Fibroblast of lung (primary cell): ENCODE measurements at regions not wholly inside any gene's neighbourhood (a gene's known extent, or its start where the extent isn't known, plus 50 kb on each side); places are given as distances from the start of the nearest gene placed in this dataset.

Experiments used
- DNase-seq, 2 donors: peaks; one replicate each; pipeline versions ENCODE4 v3.0.0 to v3.0.0-alpha.2; 2010; ENCODE audit warnings: low read depth in 2 of 2
- H2AFZ ChIP-seq: 2 replicates; pipeline ENCODE4 v1.5.1; 2012; ENCODE audit warnings: low read length, control low read depth, inconsistent platforms
- H3K27ac ChIP-seq: 2 replicates; pipeline ENCODE4 v1.5.1; 2011; ENCODE audit warnings: low read length, control low read depth; ENCODE audit not compliant: insufficient read depth
- H3K27me3 ChIP-seq: 2 replicates; pipeline ENCODE4 v1.5.1; 2011; ENCODE audit warnings: mild to moderate bottlenecking, low read length; ENCODE audit not compliant: control insufficient read depth, insufficient read depth
- H3K36me3 ChIP-seq: 2 replicates; pipeline ENCODE4 v1.5.1; 2011; ENCODE audit warnings: low read length; ENCODE audit not compliant: control insufficient read depth, insufficient read depth
- H3K4me1 ChIP-seq: 2 replicates; pipeline ENCODE4 v1.5.1; 2011; ENCODE audit warnings: low read length; ENCODE audit not compliant: control insufficient read depth, insufficient read depth; ENCODE audit errors: extremely low read depth
- H3K4me2 ChIP-seq: 2 replicates; pipeline ENCODE4 v1.5.1; 2011; ENCODE audit warnings: low read length, control low read depth; ENCODE audit not compliant: insufficient read depth; ENCODE audit errors: extremely low read depth
- H3K4me3 ChIP-seq, 4 experiments: fragments of 200-600 bp in 1 of 4; sonication (generic) in 1 of 4; replicated peaks in 1 of 4; 2 replicates each; pipeline ENCODE4 v1.5.1; 2011 to 2016; ENCODE audit warnings: low read length in 4 of 4, low read depth in 3 of 4, mild to moderate bottlenecking in 3 of 4, control low read depth in 2 of 4, inconsistent platforms in 1 of 4, mixed read lengths in 1 of 4; ENCODE audit not compliant: insufficient read depth in 1 of 4; ENCODE audit errors: control extremely low read depth in 1 of 4
- H3K79me2 ChIP-seq: 2 replicates; pipeline ENCODE4 v1.5.1; 2012; ENCODE audit warnings: mild to moderate bottlenecking, low read length, inconsistent platforms; ENCODE audit not compliant: control insufficient read depth, insufficient read depth
- H3K9ac ChIP-seq: 2 replicates; pipeline ENCODE4 v1.5.1; 2011; ENCODE audit warnings: mild to moderate bottlenecking, low read length, control low read depth; ENCODE audit not compliant: insufficient read depth
- H3K9me3 ChIP-seq: 2 replicates; pipeline ENCODE4 v1.5.1; 2012; ENCODE audit warnings: low read depth, low read length; ENCODE audit not compliant: control insufficient read depth, insufficient read depth
- H4K20me1 ChIP-seq: 2 replicates; pipeline ENCODE4 v1.5.1; 2011; ENCODE audit warnings: low read length; ENCODE audit not compliant: control insufficient read depth, insufficient read depth; ENCODE audit errors: extremely low read depth
- CTCF ChIP-seq, 2 donors: IDR thresholded peaks in 1 of 2; conservative IDR thresholded peaks in 1 of 2; 1 replicate in 1 of 2; 2 replicates in 1 of 2; pipeline ENCODE4 v1.5.1; 2011 to 2012; ENCODE audit warnings: low read length in 2 of 2, control low read depth in 1 of 2, inconsistent platforms in 1 of 2, low read depth in 1 of 2, mild to moderate bottlenecking in 1 of 2
- EZH2 ChIP-seq: IDR thresholded peaks from 2 replicates; pipeline ENCODE4 v1.5.1; 2012; ENCODE audit warnings: low read length, control low read depth, mild to moderate bottlenecking; ENCODE audit errors: missing control alignments

DNA sequence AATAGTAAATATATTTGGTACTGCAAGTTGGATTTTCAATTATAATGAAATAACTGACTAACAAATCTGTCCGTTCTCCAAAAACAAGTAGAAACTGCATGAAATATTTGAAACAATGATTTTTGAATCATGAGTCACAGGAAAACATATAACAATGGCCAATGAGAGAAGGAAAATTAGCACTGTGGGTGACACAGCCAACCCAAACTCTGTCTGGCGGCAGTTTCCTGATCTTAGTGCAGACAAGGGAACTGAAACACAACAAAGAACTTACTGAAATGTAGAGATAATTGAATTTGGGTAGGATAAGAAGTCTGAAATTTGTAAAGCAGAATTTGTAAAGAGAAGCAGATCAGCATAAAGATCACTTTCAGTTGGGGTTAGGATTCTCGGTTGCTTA, 2743.3 kb upstream of the PCDH20 start:
- Histone ChIP-seq H3K4me1 (no peaks in the 10 kb centered on the region), H3K4me2 (no peak overlapping the region), H3K27me3 (no peaks in the 10 kb centered on the region), H4K20me1 (no peaks in the 10 kb centered on the region), H3K4me3 (no peak overlapping the region), H3K9ac (no peak overlapping the region), H3K79me2 (no peaks in the 10 kb centered on the region), H3K27ac (no peak overlapping the region), H3K9me3 (no peaks in the 10 kb centered on the region), H2AFZ (no peak overlapping the region), H3K36me3 (no peaks in the 10 kb centered on the region)
- DNase-seq: peak; percentile 34 to 79
- TF ChIP-seq CTCF (conservative IDR thresholded peaks at IDR 0.05 in 1 of 2, IDR thresholded peaks at IDR 0.05 in 1 of 2; ENCODE audit: low read depth in 1 of 2, low read length in 2 of 2) (no peak), EZH2 (no peak)

DNA sequence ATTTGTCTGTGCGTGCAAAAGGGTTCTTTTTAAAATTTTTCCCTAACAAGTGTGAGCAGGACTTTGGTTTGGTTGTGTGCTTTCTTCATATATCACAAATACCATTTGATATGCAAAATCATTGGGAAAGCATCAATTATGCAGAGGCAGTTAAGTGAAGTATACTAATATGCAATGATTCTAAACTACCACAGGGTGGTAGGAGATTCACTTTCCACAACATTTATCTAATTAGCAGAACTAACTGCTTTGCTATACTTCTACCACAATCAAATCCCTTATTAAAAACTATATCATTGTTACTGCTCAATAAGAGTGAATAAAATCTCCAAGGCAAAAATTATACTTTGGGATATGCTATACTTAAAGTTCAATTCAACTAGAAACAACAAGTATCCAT, 2738.9 kb upstream of the PCDH20 start:
- Histone ChIP-seq H4K20me1 (no peaks in the 10 kb centered on the region), H3K4me3 (no peak overlapping the region), H3K36me3 (no peaks in the 10 kb centered on the region), H3K27me3 (no peaks in the 10 kb centered on the region), H2AFZ (no peak overlapping the region), H3K79me2 (no peaks in the 10 kb centered on the region), H3K9me3 (no peaks in the 10 kb centered on the region), H3K27ac (no peak overlapping the region), H3K4me1 (no peaks in the 10 kb centered on the region), H3K4me2 (no peak overlapping the region), H3K9ac (no peak overlapping the region)
- peak; percentile 34 to 54 for DNase-seq
- TF ChIP-seq CTCF (conservative IDR thresholded peaks at IDR 0.05 in 1 of 2, IDR thresholded peaks at IDR 0.05 in 1 of 2; ENCODE audit: low read depth in 1 of 2, low read length in 2 of 2) (peak in 1 of 2 donors; percentile 31), EZH2 (no peak)

- TF ChIP-seq EZH2: no peak
- TF ChIP-seq CTCF (conservative IDR thresholded peaks at IDR 0.05 in 1 of 2, IDR thresholded peaks at IDR 0.05 in 1 of 2; ENCODE audit: low read depth in 1 of 2, low read length in 2 of 2): no peak
- H3K9ac ChIP-seq: no peak overlapping the region
- H3K27ac ChIP-seq: no peak overlapping the region
- no peaks in the 10 kb centered on the region for H3K36me3 ChIP-seq
- no peak overlapping the region for H3K4me3 ChIP-seq
- H3K4me2 ChIP-seq: no peak overlapping the region
- H3K79me2 ChIP-seq: no peaks in the 10 kb centered on the region
- H4K20me1 ChIP-seq: no peaks in the 10 kb centered on the region
- H3K27me3 ChIP-seq: no peaks in the 10 kb centered on the region
- no peak overlapping the region for H2AFZ ChIP-seq
- no peak for DNase-seq
- H3K9me3 ChIP-seq: no peaks in the 10 kb centered on the region
- no peaks in the 10 kb centered on the region for H3K4me1 ChIP-seq
These were observed 2715.0 kb upstream of the PCDH20 start for GRCh38 chr13:64130600-64130999.
